ENCODE measurements at regions not wholly inside any gene's neighbourhood (a gene's known extent, or its start where the extent isn't known, plus 50 kb on each side); places are given as distances from the start of the nearest gene placed in this dataset.

DNA sequence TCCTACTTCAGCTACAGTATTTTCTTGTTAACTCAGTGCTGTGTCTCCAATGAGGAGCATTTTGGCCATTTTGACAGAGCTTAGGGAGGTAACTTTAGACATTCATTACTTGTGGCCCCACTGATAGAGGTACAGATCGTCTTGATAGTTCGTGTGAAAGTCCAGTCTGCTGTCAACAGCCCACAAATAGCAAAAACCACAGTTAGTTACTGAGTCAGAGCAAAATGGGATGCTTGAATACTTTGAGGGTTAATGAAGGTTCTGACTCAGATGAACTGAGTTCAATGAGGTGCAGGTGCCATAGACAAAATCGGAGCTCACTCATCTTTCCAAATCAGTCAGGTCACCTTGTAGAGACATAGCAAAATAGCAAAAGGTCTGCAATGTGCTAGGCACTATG, 163.1 kb upstream of the TLE4 start:
- no peaks in the 10 kb centered on the region for H3K4me1 ChIP-seq (ENCODE audit: low read depth, poor library complexity, severe bottlenecking)
- TF ChIP-seq, protein P1, sequence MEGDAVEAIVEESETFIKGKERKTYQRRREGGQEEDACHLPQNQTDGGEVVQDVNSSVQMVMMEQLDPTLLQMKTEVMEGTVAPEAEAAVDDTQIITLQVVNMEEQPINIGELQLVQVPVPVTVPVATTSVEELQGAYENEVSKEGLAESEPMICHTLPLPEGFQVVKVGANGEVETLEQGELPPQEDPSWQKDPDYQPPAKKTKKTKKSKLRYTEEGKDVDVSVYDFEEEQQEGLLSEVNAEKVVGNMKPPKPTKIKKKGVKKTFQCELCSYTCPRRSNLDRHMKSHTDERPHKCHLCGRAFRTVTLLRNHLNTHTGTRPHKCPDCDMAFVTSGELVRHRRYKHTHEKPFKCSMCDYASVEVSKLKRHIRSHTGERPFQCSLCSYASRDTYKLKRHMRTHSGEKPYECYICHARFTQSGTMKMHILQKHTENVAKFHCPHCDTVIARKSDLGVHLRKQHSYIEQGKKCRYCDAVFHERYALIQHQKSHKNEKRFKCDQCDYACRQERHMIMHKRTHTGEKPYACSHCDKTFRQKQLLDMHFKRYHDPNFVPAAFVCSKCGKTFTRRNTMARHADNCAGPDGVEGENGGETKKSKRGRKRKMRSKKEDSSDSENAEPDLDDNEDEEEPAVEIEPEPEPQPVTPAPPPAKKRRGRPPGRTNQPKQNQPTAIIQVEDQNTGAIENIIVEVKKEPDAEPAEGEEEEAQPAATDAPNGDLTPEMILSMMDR (conservative IDR thresholded peaks at IDR 0.05; ENCODE audit: low read depth, low read length) = no peak
- H3K27ac ChIP-seq = no peak overlapping the region
- H4K20me1 ChIP-seq (ENCODE audit: insufficient read depth) = no peaks in the 10 kb centered on the region
- H2AFZ ChIP-seq (ENCODE audit: low read depth) = no peak overlapping the region
- no peak overlapping the region for H3K4me3 ChIP-seq (IDR thresholded peaks at IDR 0.05; ENCODE audit: insufficient read depth, low read depth, low read length)
- H3K79me2 ChIP-seq (ENCODE audit: insufficient read depth, low read depth) = no peaks in the 10 kb centered on the region
- H3K9ac ChIP-seq = no peak overlapping the region
- H3K27me3 ChIP-seq (ENCODE audit: insufficient read depth, low read depth) = no peaks in the 10 kb centered on the region
- H3K4me2 ChIP-seq = no peak overlapping the region
- no peaks in the 10 kb centered on the region for H3K36me3 ChIP-seq (ENCODE audit: insufficient read depth)

DNA sequence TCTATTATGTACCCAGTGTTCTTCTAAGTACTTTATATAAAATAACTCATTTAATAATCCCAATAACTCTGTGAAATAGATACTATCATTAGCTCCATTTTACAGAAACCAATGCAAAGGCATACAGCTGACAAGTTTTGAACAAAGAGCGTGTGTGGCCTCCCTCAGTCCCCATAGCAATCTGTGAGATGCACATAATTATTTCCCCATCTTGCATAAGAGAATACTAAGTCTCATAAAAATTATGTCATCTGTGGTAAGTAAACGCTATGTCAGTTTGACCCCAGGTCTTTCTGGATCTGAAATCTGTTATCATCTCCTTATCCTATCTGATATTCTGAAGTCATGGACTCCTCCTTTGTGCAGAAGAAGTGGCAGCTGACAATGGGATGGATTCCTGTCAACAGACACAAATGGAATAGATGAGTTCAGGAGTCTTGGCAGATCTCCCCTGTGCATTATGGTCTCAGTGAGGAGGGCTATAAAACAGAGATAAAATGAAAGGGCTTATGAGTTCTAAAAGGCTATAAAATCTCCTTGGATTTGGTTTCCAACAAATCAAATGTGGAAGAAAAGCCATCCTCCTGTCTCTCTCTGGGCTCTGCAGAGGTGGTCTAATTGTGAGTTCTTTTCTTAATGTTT, 162.5 kb upstream of the TLE4 start:
- no peaks in the 10 kb centered on the region for H3K4me1 ChIP-seq (ENCODE audit: low read depth, poor library complexity, severe bottlenecking)
- TF ChIP-seq, protein P1 (conservative IDR thresholded peaks at IDR 0.05; ENCODE audit: low read depth, low read length) = no peak
- H4K20me1 ChIP-seq (ENCODE audit: insufficient read depth) = no peaks in the 10 kb centered on the region
- H3K9ac ChIP-seq = no peak overlapping the region
- no peaks in the 10 kb centered on the region for H3K27me3 ChIP-seq (ENCODE audit: insufficient read depth, low read depth)
- H3K4me3 ChIP-seq (IDR thresholded peaks at IDR 0.05; ENCODE audit: insufficient read depth, low read depth, low read length) = no peak overlapping the region
- no peaks in the 10 kb centered on the region for H3K79me2 ChIP-seq (ENCODE audit: insufficient read depth, low read depth)
- H3K27ac ChIP-seq = no peak overlapping the region
- H2AFZ ChIP-seq (ENCODE audit: low read depth) = no peak overlapping the region
- H3K36me3 ChIP-seq (ENCODE audit: insufficient read depth) = no peaks in the 10 kb centered on the region
- H3K4me2 ChIP-seq = no peak overlapping the region

DNA sequence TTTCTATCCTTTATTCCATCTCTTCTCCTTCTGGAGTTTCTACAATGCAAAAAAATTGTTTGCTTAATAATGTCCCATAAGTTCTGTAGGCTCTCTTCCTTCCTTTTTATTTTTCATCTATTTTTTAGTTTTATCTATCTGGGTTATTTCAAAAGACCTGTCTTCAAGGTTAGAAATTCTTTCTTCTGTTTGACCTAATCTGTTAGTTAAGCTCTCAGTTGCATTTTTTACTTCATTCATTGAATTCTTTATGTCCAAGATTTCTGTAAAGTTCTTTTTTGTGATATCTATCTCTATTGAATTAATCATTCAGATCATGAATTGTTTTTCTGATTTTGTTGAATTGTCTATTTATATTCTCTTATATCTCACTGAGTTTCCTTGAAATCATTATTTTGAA, 145.9 kb upstream of the TLE4 start:
- H2AFZ ChIP-seq (ENCODE audit: low read depth) = no peak overlapping the region
- no peak overlapping the region for H3K27ac ChIP-seq
- no peak overlapping the region for H3K4me3 ChIP-seq (IDR thresholded peaks at IDR 0.05; ENCODE audit: insufficient read depth, low read depth, low read length)
- TF ChIP-seq, protein P1 (conservative IDR thresholded peaks at IDR 0.05; ENCODE audit: low read depth, low read length) = no peak
- no peak overlapping the region for H3K4me2 ChIP-seq
- H4K20me1 ChIP-seq (ENCODE audit: insufficient read depth) = no peaks in the 10 kb centered on the region
- no peaks in the 10 kb centered on the region for H3K36me3 ChIP-seq (ENCODE audit: insufficient read depth)
- no peaks in the 10 kb centered on the region for H3K79me2 ChIP-seq (ENCODE audit: insufficient read depth, low read depth)
- H3K4me1 ChIP-seq (ENCODE audit: low read depth, poor library complexity, severe bottlenecking) = no peaks in the 10 kb centered on the region
- H3K9ac ChIP-seq = no peak overlapping the region
- H3K27me3 ChIP-seq (ENCODE audit: insufficient read depth, low read depth) = no peaks in the 10 kb centered on the region

DNA sequence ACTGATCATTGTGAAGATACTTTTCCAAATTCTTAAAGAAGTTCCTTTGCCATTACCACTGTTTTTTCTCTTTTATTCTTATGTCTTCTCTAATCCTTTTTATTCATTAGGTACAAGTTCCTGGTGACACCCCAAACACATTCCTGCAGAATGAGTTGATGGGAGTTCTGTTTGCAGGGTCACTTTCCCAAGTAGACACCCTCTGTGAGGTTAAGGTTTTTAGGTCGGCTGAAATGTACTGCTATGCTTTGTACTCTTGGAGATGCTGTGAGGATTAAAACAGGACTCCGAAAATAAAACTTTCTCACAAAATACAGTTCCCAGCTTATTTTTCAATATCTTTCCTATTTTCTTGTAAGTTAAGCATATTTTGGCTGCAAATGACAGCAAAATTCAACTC, 143.3 kb upstream of the TLE4 start:
- Histone ChIP-seq H3K79me2 (ENCODE audit: insufficient read depth, low read depth) (no peaks in the 10 kb centered on the region), H3K4me1 (ENCODE audit: low read depth, poor library complexity, severe bottlenecking) (no peaks in the 10 kb centered on the region), H3K36me3 (ENCODE audit: insufficient read depth) (no peaks in the 10 kb centered on the region), H3K4me3 (IDR thresholded peaks at IDR 0.05; ENCODE audit: insufficient read depth, low read depth, low read length) (no peak overlapping the region), H3K4me2 (no peak overlapping the region), H3K27me3 (ENCODE audit: insufficient read depth, low read depth) (no peaks in the 10 kb centered on the region), H2AFZ (ENCODE audit: low read depth) (no peak overlapping the region), H4K20me1 (ENCODE audit: insufficient read depth) (no peaks in the 10 kb centered on the region), H3K27ac (no peak overlapping the region), H3K9ac (no peak overlapping the region)
- TF ChIP-seq, protein P1 (conservative IDR thresholded peaks at IDR 0.05; ENCODE audit: low read depth, low read length) = no peak

Measured in KMS-11 (cell line).